Spleen (tissue), 3 donors: ENCODE measurements at regions not wholly inside any gene's neighbourhood (a gene's known extent, or its start where the extent isn't known, plus 50 kb on each side); places are given as distances from the start of the nearest gene placed in this dataset.
"Not testable (repeated sequence)": the region's sequence is repeated elsewhere in the genome, so short reads cannot be mapped to it uniquely, and the experiment has no call there.

ENCODE experiments used
- POLR2A ChIP-seq, 3 donors: fragments of 450-650 bp; IDR thresholded peaks; one replicate each; pipeline ENCODE4 v1.5.1; 2017; ENCODE audit warnings: antibody characterized with exemption in 3 of 3, mild to moderate bottlenecking in 1 of 3
- POLR2AphosphoS5 ChIP-seq, 3 donors: sonication (generic); formaldehyde crosslinking; IDR thresholded peaks; one replicate each; pipeline ENCODE4 v1.5.1; 2017; ENCODE audit warnings: antibody characterized with exemption in 3 of 3

- not testable (repeated sequence) for TF ChIP-seq POLR2AphosphoS5, POLR2A (IDR thresholded peaks at IDR 0.05)
These were observed 542.9 kb upstream of the CHD1 start for GRCh38 chr5:99471726-99472125.
